HCT116 (cell line): ENCODE measurements at regions not wholly inside any gene's neighbourhood (a gene's known extent, or its start where the extent isn't known, plus 50 kb on each side); places are given as distances from the start of the nearest gene placed in this dataset.

ENCODE experiments used
- POLR2AphosphoS5 ChIP-seq: IDR thresholded peaks from 2 replicates; pipeline ENCODE4 v1.6.1; 2011; ENCODE audit warnings: mild to moderate bottlenecking, low read depth, low read length, moderate library complexity
- SP1 ChIP-seq: IDR thresholded peaks from 2 replicates; pipeline ENCODE4 v1.6.1; 2012; ENCODE audit warnings: low read depth
- TCF7L2 ChIP-seq: IDR thresholded peaks from 2 replicates; pipeline ENCODE4 v1.7.0; 2011; ENCODE audit warnings: borderline replicate concordance, inconsistent platforms; ENCODE audit not compliant: insufficient read depth, insufficient read length; ENCODE audit errors: extremely low read depth
- ZFX ChIP-seq: fragments of 450-650 bp; IDR thresholded peaks from 2 replicates; pipeline ENCODE4 v1.6.1; 2017
- TF ChIP-seq, protein P1 (sequence below), 3 experiments: fragments of 200-600 bp in 1 of 3; sonication (generic) in 1 of 3; IDR thresholded peaks in 2 of 3; conservative IDR thresholded peaks in 1 of 3; 2 replicates each; pipeline ENCODE4 v1.5.1; 2012 to 2017; ENCODE audit warnings: low read depth in 2 of 3, low read length in 2 of 3, antibody characterized with exemption in 1 of 3, borderline replicate concordance in 1 of 3, control low read depth in 1 of 3, mild to moderate bottlenecking in 1 of 3, mixed read lengths in 1 of 3, mixed run types in 1 of 3, moderate library complexity in 1 of 3; ENCODE audit not compliant: insufficient read depth in 1 of 3

DNA sequence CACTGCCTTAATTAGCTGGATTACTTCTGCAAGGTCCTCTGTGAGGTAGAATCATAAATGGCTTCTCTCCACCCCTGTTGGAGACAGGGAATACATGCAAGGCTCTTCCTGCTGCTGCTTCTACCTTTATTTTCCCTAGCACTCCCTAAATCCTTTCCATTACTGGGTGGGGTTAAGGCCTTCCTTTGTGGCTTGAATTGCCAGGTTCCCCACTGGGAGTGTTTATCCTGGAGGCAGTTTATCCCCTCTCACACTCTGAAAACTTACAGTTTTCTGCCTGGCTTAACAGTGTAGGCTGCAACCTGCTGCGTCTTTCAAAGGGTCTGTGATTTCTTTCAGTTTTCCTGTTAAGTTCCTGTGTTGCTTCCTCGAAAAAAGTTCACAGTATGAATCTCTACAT lies 1062.3 kb upstream of the CRIM1 start:
- TF ChIP-seq POLR2AphosphoS5 (no peak), SP1 (no peak), ZFX (no peak), TCF7L2 (no peak)
- TF ChIP-seq, protein P1, sequence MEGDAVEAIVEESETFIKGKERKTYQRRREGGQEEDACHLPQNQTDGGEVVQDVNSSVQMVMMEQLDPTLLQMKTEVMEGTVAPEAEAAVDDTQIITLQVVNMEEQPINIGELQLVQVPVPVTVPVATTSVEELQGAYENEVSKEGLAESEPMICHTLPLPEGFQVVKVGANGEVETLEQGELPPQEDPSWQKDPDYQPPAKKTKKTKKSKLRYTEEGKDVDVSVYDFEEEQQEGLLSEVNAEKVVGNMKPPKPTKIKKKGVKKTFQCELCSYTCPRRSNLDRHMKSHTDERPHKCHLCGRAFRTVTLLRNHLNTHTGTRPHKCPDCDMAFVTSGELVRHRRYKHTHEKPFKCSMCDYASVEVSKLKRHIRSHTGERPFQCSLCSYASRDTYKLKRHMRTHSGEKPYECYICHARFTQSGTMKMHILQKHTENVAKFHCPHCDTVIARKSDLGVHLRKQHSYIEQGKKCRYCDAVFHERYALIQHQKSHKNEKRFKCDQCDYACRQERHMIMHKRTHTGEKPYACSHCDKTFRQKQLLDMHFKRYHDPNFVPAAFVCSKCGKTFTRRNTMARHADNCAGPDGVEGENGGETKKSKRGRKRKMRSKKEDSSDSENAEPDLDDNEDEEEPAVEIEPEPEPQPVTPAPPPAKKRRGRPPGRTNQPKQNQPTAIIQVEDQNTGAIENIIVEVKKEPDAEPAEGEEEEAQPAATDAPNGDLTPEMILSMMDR (IDR thresholded peaks at IDR 0.05 in 2 of 3, conservative IDR thresholded peaks at IDR 0.05 in 1 of 3; ENCODE audit: borderline replicate concordance in 1 of 3, insufficient read depth in 1 of 3, low read depth in 2 of 3, low read length in 2 of 3), result no peak
